Endothelial cell of umbilical vein (primary cell): ENCODE measurements at regions not wholly inside any gene's neighbourhood (a gene's known extent, or its start where the extent isn't known, plus 50 kb on each side); places are given as distances from the start of the nearest gene placed in this dataset.

Source experiments
- BruUV-seq: library from RNA; stranded (reverse); fragments of 400-500 nt; replicated peaks from 2 replicates; lab custom pipeline; 2021; lab: Mats Ljungman, UMichigan
- CTCF ChIA-PET: fragments of 300-600, 350-600 bp; sonication (Branson Sonifier 250); formaldehyde crosslinking; loops from one replicate; lab custom pipeline; 2021; ENCODE audit warnings: antibody characterized with exemption, inconsistent platforms; lab: Charles Lee
- POLR2A ChIA-PET: fragments of 300-600, 350-600 bp; sonication (Branson Sonifier 250); formaldehyde crosslinking; loops from one replicate; lab custom pipeline; 2021; ENCODE audit warnings: antibody characterized with exemption, inconsistent platforms; lab: Charles Lee
- DNase-seq: peaks from one replicate; pipeline ENCODE4 v3.0.0-alpha.2; 2011; ENCODE audit warnings: low read depth, low spot score
- FAIRE-seq: peaks from 2 replicates; lab custom pipeline; 2011; peaks lifted over from hg19 to GRCh38; lab: Jason Lieb, UNC
- H2AFZ ChIP-seq: 2 replicates; pipeline ENCODE4 v1.6.0; 2012; ENCODE audit warnings: low read depth, low read length, control low read depth, inconsistent platforms
- H3K27ac ChIP-seq: 2 replicates; pipeline ENCODE4 v1.5.1; 2011; ENCODE audit warnings: low read depth, mild to moderate bottlenecking, control low read depth, low read length, moderate library complexity; ENCODE audit not compliant: insufficient read depth
- H3K27me3 ChIP-seq, 2 experiments: 2 replicates each; pipeline versions ENCODE4 v1.6.0 to v1.6.1; 2011; ENCODE audit warnings: low read length in 2 of 2, mixed read lengths in 1 of 2; ENCODE audit not compliant: control insufficient read depth in 2 of 2, insufficient read depth in 2 of 2
- H3K36me3 ChIP-seq, 2 experiments: 2 replicates in 1 of 2; 3 replicates in 1 of 2; pipeline ENCODE4 v1.5.1; 2011; ENCODE audit warnings: low read length in 2 of 2, mild to moderate bottlenecking in 1 of 2, moderate library complexity in 1 of 2; ENCODE audit not compliant: control insufficient read depth in 2 of 2, insufficient read depth in 2 of 2; ENCODE audit errors: extremely low read depth in 1 of 2
- H3K4me1 ChIP-seq: 3 replicates; pipeline ENCODE4 v1.5.1; 2011; ENCODE audit warnings: mild to moderate bottlenecking, low read length; ENCODE audit not compliant: control insufficient read depth, insufficient read depth; ENCODE audit errors: extremely low read depth
- H3K4me2 ChIP-seq: 2 replicates; pipeline ENCODE4 v1.6.1; 2011; ENCODE audit warnings: low read length, control low read depth, mixed read lengths; ENCODE audit not compliant: insufficient read depth
- H3K4me3 ChIP-seq, 3 experiments: fragments of 200-600 bp in 1 of 3; sonication (generic), shearing (Covaris generic) in 1 of 3; replicated peaks in 1 of 3; 2 replicates each; pipeline ENCODE4 v1.5.1; 2011 to 2016; ENCODE audit warnings: control low read depth in 3 of 3, low read length in 3 of 3, mild to moderate bottlenecking in 2 of 3, inconsistent platforms in 1 of 3, low read depth in 1 of 3, moderate library complexity in 1 of 3; ENCODE audit not compliant: insufficient read depth in 1 of 3
- H3K79me2 ChIP-seq: 2 replicates; pipeline ENCODE4 v1.6.0; 2012; ENCODE audit warnings: low read length, inconsistent platforms; ENCODE audit not compliant: control insufficient read depth, insufficient read depth
- H3K9ac ChIP-seq: replicated peaks from 2 replicates; pipeline ENCODE3; 2011; ENCODE audit warnings: low read length, control low read depth; ENCODE audit not compliant: insufficient read depth; ENCODE audit errors: extremely low read depth
- H3K9me1 ChIP-seq: replicated peaks from 3 replicates; pipeline ENCODE4 v1.6.0; 2011; ENCODE audit warnings: mild to moderate bottlenecking, low read length; ENCODE audit not compliant: control insufficient read depth, insufficient read depth; ENCODE audit errors: extremely low read depth
- H3K9me3 ChIP-seq: replicated peaks from 2 replicates; pipeline ENCODE4 v1.5.1; 2012; ENCODE audit warnings: low read length, inconsistent platforms; ENCODE audit not compliant: control insufficient read depth, insufficient read depth
- H4K20me1 ChIP-seq: replicated peaks from 2 replicates; pipeline ENCODE3; 2011; ENCODE audit warnings: mild to moderate bottlenecking, low read length; ENCODE audit not compliant: control insufficient read depth, insufficient read depth; ENCODE audit errors: extremely low read depth
- CTCF ChIP-seq, 2 donors: IDR thresholded peaks; 1 replicate in 1 of 2; 2 replicates in 1 of 2; pipeline ENCODE4 v1.5.1; 2011; ENCODE audit warnings: low read length in 2 of 2, mild to moderate bottlenecking in 2 of 2, moderate library complexity in 2 of 2, control low read depth in 1 of 2, inconsistent platforms in 1 of 2, low read depth in 1 of 2; ENCODE audit not compliant: insufficient read depth in 1 of 2; ENCODE audit errors: extremely low read depth in 1 of 2
- EZH2 ChIP-seq: IDR thresholded peaks from 2 replicates; pipeline ENCODE4 v1.6.1; 2012; ENCODE audit warnings: borderline replicate concordance, low read depth, mild to moderate bottlenecking, moderate library complexity, low read length, inconsistent platforms; ENCODE audit not compliant: severe bottlenecking
- FOS ChIP-seq: IDR thresholded peaks from 2 replicates; pipeline ENCODE4 v1.6.1; 2011; ENCODE audit warnings: mild to moderate bottlenecking, low read length, moderate library complexity, borderline replicate concordance; ENCODE audit not compliant: insufficient read depth
- GATA2 ChIP-seq: IDR thresholded peaks from 2 replicates; pipeline ENCODE4 v1.7.0; 2011; ENCODE audit warnings: low read depth, mild to moderate bottlenecking, moderate library complexity, mixed read lengths, low read length; ENCODE audit not compliant: insufficient read length, insufficient read depth
- JUN ChIP-seq: IDR thresholded peaks from 2 replicates; pipeline ENCODE4 v1.6.1; 2011; ENCODE audit warnings: borderline replicate concordance, low read depth; ENCODE audit not compliant: insufficient read length, insufficient read depth
- MAX ChIP-seq: IDR thresholded peaks from 2 replicates; pipeline ENCODE4 v1.6.1; 2011; ENCODE audit not compliant: insufficient read depth, insufficient read length
- MYC ChIP-seq: IDR thresholded peaks from one replicate; pipeline ENCODE4 v1.6.1; 2011; ENCODE audit warnings: mild to moderate bottlenecking, low read depth, low read length
- POLR2A ChIP-seq: IDR thresholded peaks from 2 replicates; pipeline ENCODE4 v1.6.1; 2012; ENCODE audit warnings: low read depth, mild to moderate bottlenecking, control low read depth, low read length
- POLR2AphosphoS5 ChIP-seq: IDR thresholded peaks from 2 replicates; pipeline ENCODE4 v1.6.1; 2012; ENCODE audit warnings: low read depth, mild to moderate bottlenecking, control low read depth, low read length, moderate library complexity; ENCODE audit not compliant: insufficient read depth
- dilution Hi-C: fragments of 300-500 bp; cut with MboI; formaldehyde crosslinking; loops from one replicate; pipeline ENCODE4 v1.15.0; 2019; ENCODE audit warnings: low sequenced_read_pairs; ENCODE audit not compliant: extremely low pct_ligation_motif_present
- intact Hi-C: fragments of 100-400 bp; cut with micrococcal nuclease; formaldehyde crosslinking; loops from one replicate; pipeline ENCODE4 v1.10.0; 2022

GRCh38 chr14:65237023-65237814, 134.9 kb upstream of the MAX start:
- DNase-seq (no peak), FAIRE-seq (no peak)
- Histone ChIP-seq H3K4me3 (no peak overlapping the region), H3K4me2 (no peak overlapping the region), H3K9me1 (no peaks in the 10 kb centered on the region), H3K27ac (peak overlapping the region; percentile 62), H3K79me2 (no peaks in the 10 kb centered on the region), H3K9me3 (no peaks in the 10 kb centered on the region), H3K36me3 (no peaks in the 10 kb centered on the region), H3K27me3 (no peaks in the 10 kb centered on the region), H3K4me1 (peaks cover 34% of the 10 kb centered on the region), H4K20me1 (no peaks in the 10 kb centered on the region), H2AFZ (peak overlapping the region; percentile 96), H3K9ac (no peak overlapping the region)
- dilution Hi-C loops, result no loop called here
- no TSS peak for BruUV-seq
- intact Hi-C loops, result no loop called here
- TF ChIP-seq GATA2 (no peak), MAX (no peak), POLR2A (no peak), EZH2 (no peak), POLR2AphosphoS5 (no peak), MYC (no peak), CTCF (IDR thresholded peaks at IDR 0.05; ENCODE audit: extremely low read depth in 1 of 2, insufficient read depth in 1 of 2, low read depth in 1 of 2, low read length in 2 of 2) (no peak), JUN (no peak), FOS (no peak)
- ChIA-PET POLR2A (no interaction called here), CTCF (interaction anchor here (0.7 to 1.8 kb wide), 2 partner anchors 11 to 56 kb away, joined by 3 to 4 read pairs; no protein-coding TSS in a partner anchor)
